ENCODE measurements at regions not wholly inside any gene's neighbourhood (a gene's known extent, or its start where the extent isn't known, plus 50 kb on each side); places are given as distances from the start of the nearest gene placed in this dataset.

- no peaks in the 10 kb centered on the region for H3K36me3 ChIP-seq (ENCODE audit: control insufficient read depth, low read depth, low read length)
- H3K9me3 ChIP-seq (ENCODE audit: control insufficient read depth, low read depth, low read length), result no peaks in the 10 kb centered on the region
- H3K4me3 ChIP-seq (ENCODE audit: low read length), result no peak overlapping the region
- no peak overlapping the region for H3K27ac ChIP-seq (ENCODE audit: low read length)
- no peak overlapping the region for H3K9ac ChIP-seq (ENCODE audit: low read length)
- no peaks in the 10 kb centered on the region for H3K27me3 ChIP-seq (ENCODE audit: control insufficient read depth, insufficient read depth, low read length)
- no peaks in the 10 kb centered on the region for H3K4me1 ChIP-seq (ENCODE audit: control insufficient read depth, low read depth, low read length)
Observed at GRCh38 chr5:2488593-2488992, 262.9 kb downstream of the IRX2 start.

DNA sequence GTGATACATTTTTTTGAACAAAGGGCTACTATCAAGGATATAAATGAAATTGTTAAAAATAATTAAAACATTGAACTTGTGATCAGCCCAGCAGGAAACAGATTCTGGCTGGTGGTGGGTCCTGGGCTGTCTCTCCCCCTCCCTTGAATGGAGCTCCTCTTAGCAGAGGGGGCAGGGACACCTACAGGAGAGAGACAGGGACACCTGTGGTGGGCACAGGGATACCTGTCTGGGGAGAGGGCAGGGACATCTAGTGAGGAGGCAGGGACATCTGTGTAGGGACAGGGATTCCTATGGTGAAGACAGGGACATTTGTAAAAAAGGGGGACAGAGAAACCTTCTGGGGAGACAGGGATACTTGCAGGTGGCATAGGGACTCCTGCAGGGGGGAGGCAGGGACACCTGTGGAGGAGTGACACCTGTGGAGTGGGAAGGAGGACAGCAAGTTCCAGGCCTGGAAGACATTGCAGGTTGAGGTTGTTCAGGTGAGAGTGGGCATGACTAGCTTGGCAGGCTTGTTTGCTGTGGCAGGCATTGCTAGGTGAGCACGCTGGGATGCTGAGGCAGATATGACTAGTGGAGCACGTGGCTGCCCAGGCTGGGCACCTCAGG lies 264.2 kb downstream of the IRX2 start:
- Histone ChIP-seq H3K27ac (ENCODE audit: low read length) (no peak overlapping the region), H3K27me3 (ENCODE audit: control insufficient read depth, insufficient read depth, low read length) (no peaks in the 10 kb centered on the region), H3K4me1 (ENCODE audit: control insufficient read depth, low read depth, low read length) (no peaks in the 10 kb centered on the region), H3K9me3 (ENCODE audit: control insufficient read depth, low read depth, low read length) (peaks cover 5% of the 10 kb centered on the region), H3K9ac (ENCODE audit: low read length) (no peak overlapping the region), H3K4me3 (ENCODE audit: low read length) (no peak overlapping the region), H3K36me3 (ENCODE audit: control insufficient read depth, low read depth, low read length) (no peaks in the 10 kb centered on the region)

DNA sequence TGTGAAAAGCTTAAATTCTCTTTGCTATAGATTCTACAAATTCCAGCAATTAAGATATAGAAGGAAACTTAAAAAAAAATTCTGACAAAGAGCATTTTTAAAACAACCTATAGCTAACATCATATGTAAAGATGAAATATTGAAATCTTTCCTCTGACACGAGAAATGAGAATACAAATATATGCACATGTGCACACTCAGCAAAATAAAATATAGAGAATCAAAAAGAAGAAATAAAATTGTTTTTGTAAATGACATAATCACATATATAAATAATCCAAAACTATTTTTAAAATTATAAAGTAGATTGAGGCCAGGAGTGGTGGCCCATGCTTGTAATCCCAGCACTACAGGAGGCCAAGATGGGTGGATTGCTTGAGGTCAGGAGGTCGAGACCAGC lies 265.1 kb downstream of the IRX2 start:
- Histone ChIP-seq H3K4me1 (ENCODE audit: control insufficient read depth, low read depth, low read length) (no peaks in the 10 kb centered on the region), H3K4me3 (ENCODE audit: low read length) (no peak overlapping the region), H3K27ac (ENCODE audit: low read length) (no peak overlapping the region), H3K36me3 (ENCODE audit: control insufficient read depth, low read depth, low read length) (no peaks in the 10 kb centered on the region), H3K9me3 (ENCODE audit: control insufficient read depth, low read depth, low read length) (peaks cover 11% of the 10 kb centered on the region), H3K27me3 (ENCODE audit: control insufficient read depth, insufficient read depth, low read length) (no peaks in the 10 kb centered on the region), H3K9ac (ENCODE audit: low read length) (no peak overlapping the region)

GRCh38 chr5:2482778-2483177 lies 268.7 kb downstream of the IRX2 start:
- Histone ChIP-seq H3K9ac (ENCODE audit: low read length) (no peak overlapping the region), H3K4me1 (ENCODE audit: control insufficient read depth, low read depth, low read length) (no peaks in the 10 kb centered on the region), H3K9me3 (ENCODE audit: control insufficient read depth, low read depth, low read length) (peaks cover 17% of the 10 kb centered on the region), H3K27ac (ENCODE audit: low read length) (no peak overlapping the region), H3K4me3 (ENCODE audit: low read length) (no peak overlapping the region), H3K36me3 (ENCODE audit: control insufficient read depth, low read depth, low read length) (no peaks in the 10 kb centered on the region), H3K27me3 (ENCODE audit: control insufficient read depth, insufficient read depth, low read length) (no peaks in the 10 kb centered on the region)

GRCh38 chr5:2480871-2481270 lies 270.6 kb downstream of the IRX2 start:
- H3K36me3 ChIP-seq (ENCODE audit: control insufficient read depth, low read depth, low read length), result no peaks in the 10 kb centered on the region
- no peaks in the 10 kb centered on the region for H3K4me1 ChIP-seq (ENCODE audit: control insufficient read depth, low read depth, low read length)
- no peaks in the 10 kb centered on the region for H3K27me3 ChIP-seq (ENCODE audit: control insufficient read depth, insufficient read depth, low read length)
- H3K9me3 ChIP-seq (ENCODE audit: control insufficient read depth, low read depth, low read length), result peaks cover 17% of the 10 kb centered on the region
- no peak overlapping the region for H3K4me3 ChIP-seq (ENCODE audit: low read length)
- no peak overlapping the region for H3K9ac ChIP-seq (ENCODE audit: low read length)
- no peak overlapping the region for H3K27ac ChIP-seq (ENCODE audit: low read length)

GRCh38 chr5:2475902-2476301 lies 275.6 kb downstream of the IRX2 start:
- no peaks in the 10 kb centered on the region for H3K36me3 ChIP-seq (ENCODE audit: control insufficient read depth, low read depth, low read length)
- H3K4me1 ChIP-seq (ENCODE audit: control insufficient read depth, low read depth, low read length), result no peaks in the 10 kb centered on the region
- H3K9ac ChIP-seq (ENCODE audit: low read length), result no peak overlapping the region
- H3K27ac ChIP-seq (ENCODE audit: low read length), result no peak overlapping the region
- no peaks in the 10 kb centered on the region for H3K27me3 ChIP-seq (ENCODE audit: control insufficient read depth, insufficient read depth, low read length)
- H3K9me3 ChIP-seq (ENCODE audit: control insufficient read depth, low read depth, low read length), result peaks cover 6% of the 10 kb centered on the region
- no peak overlapping the region for H3K4me3 ChIP-seq (ENCODE audit: low read length)

DNA sequence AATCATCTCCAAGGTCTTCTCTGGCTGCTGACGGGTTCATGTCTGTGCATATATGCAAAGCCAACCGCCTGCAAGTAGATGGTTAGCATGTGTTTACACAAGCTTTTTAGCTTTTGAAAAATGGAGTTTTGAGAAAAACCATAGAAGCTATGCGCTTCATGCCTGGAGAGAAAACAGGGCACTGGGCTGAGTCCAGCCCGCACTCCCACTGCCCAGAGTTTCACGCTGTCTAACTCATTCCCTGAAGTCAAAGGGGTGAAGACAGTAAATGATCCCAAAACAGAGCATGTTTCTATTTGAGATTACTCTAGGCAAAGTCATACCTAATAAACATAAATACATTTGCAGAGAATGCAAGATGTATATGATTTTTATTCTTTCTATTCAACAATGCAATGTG lies 278.8 kb downstream of the IRX2 start:
- Histone ChIP-seq H3K36me3 (ENCODE audit: control insufficient read depth, low read depth, low read length) (no peaks in the 10 kb centered on the region), H3K27me3 (ENCODE audit: control insufficient read depth, insufficient read depth, low read length) (no peaks in the 10 kb centered on the region), H3K4me1 (ENCODE audit: control insufficient read depth, low read depth, low read length) (no peaks in the 10 kb centered on the region), H3K27ac (ENCODE audit: low read length) (no peak overlapping the region), H3K4me3 (ENCODE audit: low read length) (no peak overlapping the region), H3K9ac (ENCODE audit: low read length) (no peak overlapping the region), H3K9me3 (ENCODE audit: control insufficient read depth, low read depth, low read length) (no peaks in the 10 kb centered on the region)

- Histone ChIP-seq H3K36me3 (ENCODE audit: control insufficient read depth, low read depth, low read length) (no peaks in the 10 kb centered on the region), H3K27me3 (ENCODE audit: control insufficient read depth, insufficient read depth, low read length) (no peaks in the 10 kb centered on the region)
Observed at GRCh38 chr5:2471152-2471879, 280.2 kb downstream of the IRX2 start.

GRCh38 chr5:2466966-2467365 lies 284.5 kb downstream of the IRX2 start:
- no peaks in the 10 kb centered on the region for H3K27me3 ChIP-seq (ENCODE audit: control insufficient read depth, insufficient read depth, low read length)

More at GRCh38 chr5:2471152-2471879, 280.2 kb downstream of the IRX2 start:
- H3K9ac ChIP-seq (ENCODE audit: low read length), result no peak overlapping the region
- no peak overlapping the region for H3K4me3 ChIP-seq (ENCODE audit: low read length)
- H3K27ac ChIP-seq (ENCODE audit: low read length), result no peak overlapping the region
- H3K4me1 ChIP-seq (ENCODE audit: control insufficient read depth, low read depth, low read length), result no peaks in the 10 kb centered on the region
- H3K9me3 ChIP-seq (ENCODE audit: control insufficient read depth, low read depth, low read length), result no peaks in the 10 kb centered on the region

GRCh38 chr5:2465383-2465782 lies 286.1 kb downstream of the IRX2 start:
- H3K27ac ChIP-seq (ENCODE audit: low read length), result no peak overlapping the region
- H3K4me3 ChIP-seq (ENCODE audit: low read length), result no peak overlapping the region
- H3K9me3 ChIP-seq (ENCODE audit: control insufficient read depth, low read depth, low read length), result no peaks in the 10 kb centered on the region
- H3K27me3 ChIP-seq (ENCODE audit: control insufficient read depth, insufficient read depth, low read length), result no peaks in the 10 kb centered on the region
- no peaks in the 10 kb centered on the region for H3K4me1 ChIP-seq (ENCODE audit: control insufficient read depth, low read depth, low read length)
- H3K9ac ChIP-seq (ENCODE audit: low read length), result no peak overlapping the region
- H3K36me3 ChIP-seq (ENCODE audit: control insufficient read depth, low read depth, low read length), result no peaks in the 10 kb centered on the region

More at GRCh38 chr5:2466966-2467365, 284.5 kb downstream of the IRX2 start:
- H3K36me3 ChIP-seq (ENCODE audit: control insufficient read depth, low read depth, low read length), result no peaks in the 10 kb centered on the region
- no peak overlapping the region for H3K9ac ChIP-seq (ENCODE audit: low read length)
- no peak overlapping the region for H3K4me3 ChIP-seq (ENCODE audit: low read length)
- no peaks in the 10 kb centered on the region for H3K9me3 ChIP-seq (ENCODE audit: control insufficient read depth, low read depth, low read length)
- no peak overlapping the region for H3K27ac ChIP-seq (ENCODE audit: low read length)
- no peaks in the 10 kb centered on the region for H3K4me1 ChIP-seq (ENCODE audit: control insufficient read depth, low read depth, low read length)

DNA sequence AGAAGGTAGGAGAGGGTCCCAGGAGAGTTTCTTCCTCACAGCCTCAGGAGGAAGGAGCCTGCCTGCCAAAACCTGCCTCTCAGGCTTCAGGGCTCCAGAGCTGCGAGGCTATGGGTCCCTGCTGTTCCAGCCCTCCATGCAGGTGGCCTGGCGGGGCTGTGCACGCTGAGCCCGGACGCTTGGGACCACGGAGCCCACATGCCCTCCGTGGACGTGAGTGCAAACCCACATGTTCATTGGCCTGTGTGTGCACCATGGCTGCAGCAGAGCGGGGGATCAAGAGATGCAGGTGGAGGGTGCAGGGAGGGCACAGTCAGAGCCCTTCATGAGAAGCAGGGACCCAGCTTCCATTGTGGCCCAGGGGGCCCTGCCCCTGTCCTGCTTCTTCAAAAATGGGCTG lies 287.3 kb downstream of the IRX2 start:
- no peaks in the 10 kb centered on the region for H3K4me1 ChIP-seq (ENCODE audit: control insufficient read depth, low read depth, low read length)
- H3K9ac ChIP-seq (ENCODE audit: low read length), result no peak overlapping the region
- H3K27me3 ChIP-seq (ENCODE audit: control insufficient read depth, insufficient read depth, low read length), result no peaks in the 10 kb centered on the region
- H3K27ac ChIP-seq (ENCODE audit: low read length), result no peak overlapping the region
- H3K36me3 ChIP-seq (ENCODE audit: control insufficient read depth, low read depth, low read length), result no peaks in the 10 kb centered on the region
- no peaks in the 10 kb centered on the region for H3K9me3 ChIP-seq (ENCODE audit: control insufficient read depth, low read depth, low read length)
- no peak overlapping the region for H3K4me3 ChIP-seq (ENCODE audit: low read length)
